ENCODE measurements at regions not wholly inside any gene's neighbourhood (a gene's known extent, or its start where the extent isn't known, plus 50 kb on each side); places are given as distances from the start of the nearest gene placed in this dataset.

GRCh38 chr5:110838961-110839360, 100.2 kb downstream of the SLC25A46 start:
- TF ChIP-seq CTCF (IDR thresholded peaks at IDR 0.05), result no peak
- TF ChIP-seq POLR2A (IDR thresholded peaks at IDR 0.05), result no peak
- no peak for TF ChIP-seq POLR2AphosphoS5 (IDR thresholded peaks at IDR 0.05)
- TF ChIP-seq EP300 (IDR thresholded peaks at IDR 0.05), result no peak
